SK-N-MC (cell line): ENCODE measurements at regions not wholly inside any gene's neighbourhood (a gene's known extent, or its start where the extent isn't known, plus 50 kb on each side); places are given as distances from the start of the nearest gene placed in this dataset.

Experiments
- DNase-seq: peaks from one replicate; pipeline ENCODE4 v3.0.0-alpha.2; 2011; ENCODE audit warnings: low read depth, low spot score
- H3K27ac ChIP-seq: fragments of 200-600 bp; sonication (generic); 2 replicates; pipeline ENCODE4 v1.5.1; 2016; ENCODE audit warnings: mixed run types
- H3K36me3 ChIP-seq: fragments of 200-600 bp; sonication (generic); 2 replicates; pipeline ENCODE4 v1.6.1; 2017; ENCODE audit warnings: antibody characterized with exemption, low read length, mixed read lengths; ENCODE audit not compliant: insufficient read depth
- H3K4me3 ChIP-seq: fragments of 200-600 bp; sonication (generic); 2 replicates; pipeline ENCODE4 v1.5.1; 2016
- H3K9ac ChIP-seq: fragments of 200-600 bp; sonication (generic); 2 replicates; pipeline ENCODE4 v1.8.0; 2017; ENCODE audit warnings: mixed run types, mixed read lengths; ENCODE audit not compliant: insufficient read length
- H3K9me3 ChIP-seq: fragments of 200-600 bp; sonication (generic); 2 replicates; pipeline ENCODE4 v1.6.1; 2017; ENCODE audit warnings: low read depth, mild to moderate bottlenecking, antibody characterized with exemption, low read length, moderate library complexity, mixed read lengths
- EZH2 ChIP-seq: fragments of 200-600 bp; sonication (generic); IDR thresholded peaks from one replicate; pipeline ENCODE4 v1.6.1; 2017; ENCODE audit warnings: antibody characterized with exemption
- FOXP2 ChIP-seq: optimal IDR thresholded peaks from 2 replicates; pipeline ENCODE3; 2011; ENCODE audit warnings: mild to moderate bottlenecking, moderate library complexity; ENCODE audit not compliant: insufficient read depth; ENCODE audit errors: extremely low read length, control extremely low read depth
- POLR2AphosphoS5 ChIP-seq: IDR thresholded peaks from 2 replicates; pipeline ENCODE4 v1.6.1; 2012; ENCODE audit warnings: mild to moderate bottlenecking, low read depth, low read length, borderline replicate concordance

GRCh38 chr2:41544709-41545108 is 503.1 kb upstream of the PKDCC start:
- no peaks in the 10 kb centered on the region for H3K36me3 ChIP-seq
- no peak for DNase-seq
- no peak overlapping the region for H3K9ac ChIP-seq
- H3K27ac ChIP-seq = no peak overlapping the region
- TF ChIP-seq EZH2 = no peak
- TF ChIP-seq POLR2AphosphoS5 = no peak
- no peak for TF ChIP-seq FOXP2
- no peak overlapping the region for H3K4me3 ChIP-seq
- H3K9me3 ChIP-seq = no peaks in the 10 kb centered on the region

GRCh38 chr2:41546031-41546430 is 501.8 kb upstream of the PKDCC start:
- Histone ChIP-seq H3K36me3 (no peaks in the 10 kb centered on the region), H3K9ac (no peak overlapping the region), H3K9me3 (no peaks in the 10 kb centered on the region), H3K27ac (no peak overlapping the region), H3K4me3 (no peak overlapping the region)
- no peak for TF ChIP-seq POLR2AphosphoS5
- TF ChIP-seq EZH2 = no peak
- no peak for DNase-seq

GRCh38 chr2:41568648-41569047 is 479.2 kb upstream of the PKDCC start:
- H3K36me3 ChIP-seq = no peaks in the 10 kb centered on the region
- no peaks in the 10 kb centered on the region for H3K9me3 ChIP-seq
- no peak overlapping the region for H3K27ac ChIP-seq

GRCh38 chr2:41572154-41572553 is 475.7 kb upstream of the PKDCC start:
- Histone ChIP-seq H3K9ac (no peak overlapping the region), H3K9me3 (no peaks in the 10 kb centered on the region), H3K27ac (no peak overlapping the region), H3K36me3 (no peaks in the 10 kb centered on the region), H3K4me3 (no peak overlapping the region)
- no peak for DNase-seq
- no peak for TF ChIP-seq FOXP2

More at GRCh38 chr2:41568648-41569047, 479.2 kb upstream of the PKDCC start:
- Histone ChIP-seq H3K9ac (no peak overlapping the region), H3K4me3 (no peak overlapping the region)
- TF ChIP-seq POLR2AphosphoS5 (no peak), FOXP2 (no peak), EZH2 (no peak)
- no peak for DNase-seq

- DNase-seq = no peak
- Histone ChIP-seq H3K4me3 (no peak overlapping the region), H3K9me3 (no peaks in the 10 kb centered on the region), H3K9ac (no peak overlapping the region), H3K27ac (no peak overlapping the region), H3K36me3 (no peaks in the 10 kb centered on the region)
- no peak for TF ChIP-seq FOXP2
- TF ChIP-seq POLR2AphosphoS5 = no peak
- no peak for TF ChIP-seq EZH2
These were observed 471.4 kb upstream of the PKDCC start for GRCh38 chr2:41576423-41576822.

- DNase-seq = no peak
- TF ChIP-seq EZH2 (no peak), FOXP2 (no peak), POLR2AphosphoS5 (no peak)
These were observed 468.0 kb upstream of the PKDCC start for GRCh38 chr2:41579806-41580205.

GRCh38 chr2:41580806-41581205 is 467.0 kb upstream of the PKDCC start:
- no peak for TF ChIP-seq EZH2
- TF ChIP-seq POLR2AphosphoS5 = no peak
- TF ChIP-seq FOXP2 = no peak
- H3K27ac ChIP-seq = no peak overlapping the region

More at GRCh38 chr2:41579806-41580205, 468.0 kb upstream of the PKDCC start:
- Histone ChIP-seq H3K4me3 (no peak overlapping the region), H3K9me3 (no peaks in the 10 kb centered on the region), H3K27ac (no peak overlapping the region), H3K36me3 (no peaks in the 10 kb centered on the region), H3K9ac (no peak overlapping the region)

GRCh38 chr2:41595240-41595639 is 452.6 kb upstream of the PKDCC start:
- no peak for DNase-seq
- Histone ChIP-seq H3K9me3 (no peaks in the 10 kb centered on the region), H3K27ac (no peak overlapping the region), H3K4me3 (no peak overlapping the region), H3K36me3 (no peaks in the 10 kb centered on the region), H3K9ac (no peak overlapping the region)
- TF ChIP-seq EZH2 = no peak
- no peak for TF ChIP-seq POLR2AphosphoS5
- TF ChIP-seq FOXP2 = no peak

More at GRCh38 chr2:41580806-41581205, 467.0 kb upstream of the PKDCC start:
- Histone ChIP-seq H3K36me3 (no peaks in the 10 kb centered on the region), H3K9ac (no peak overlapping the region), H3K4me3 (no peak overlapping the region), H3K9me3 (no peaks in the 10 kb centered on the region)
- DNase-seq = no peak

- Histone ChIP-seq H3K9ac (no peak overlapping the region), H3K9me3 (no peaks in the 10 kb centered on the region), H3K27ac (no peak overlapping the region), H3K36me3 (no peaks in the 10 kb centered on the region), H3K4me3 (no peak overlapping the region)
- TF ChIP-seq EZH2 (no peak), FOXP2 (no peak), POLR2AphosphoS5 (no peak)
- DNase-seq = no peak
These were observed 450.1 kb upstream of the PKDCC start for GRCh38 chr2:41597680-41598079.
